Amygdala (tissue), 56 donors: ENCODE measurements at regions not wholly inside any gene's neighbourhood (a gene's known extent, or its start where the extent isn't known, plus 50 kb on each side); places are given as distances from the start of the nearest gene placed in this dataset.
A peak's percentile ranks its signal among the peaks of the same experiment; 100 is the strongest.
"Not testable (repeated sequence)": the region's sequence is repeated elsewhere in the genome, so short reads cannot be mapped to it uniquely, and the experiment has no call there.

ENCODE experiments used
- DNase-seq, 56 donors: peaks; one replicate each; lab custom pipeline; 2025; lab: John Stamatoyannopoulos, UW

GRCh38 chr7:50856806-50857205 is 74.1 kb upstream of the GRB10 start:
- no peak for DNase-seq

DNA sequence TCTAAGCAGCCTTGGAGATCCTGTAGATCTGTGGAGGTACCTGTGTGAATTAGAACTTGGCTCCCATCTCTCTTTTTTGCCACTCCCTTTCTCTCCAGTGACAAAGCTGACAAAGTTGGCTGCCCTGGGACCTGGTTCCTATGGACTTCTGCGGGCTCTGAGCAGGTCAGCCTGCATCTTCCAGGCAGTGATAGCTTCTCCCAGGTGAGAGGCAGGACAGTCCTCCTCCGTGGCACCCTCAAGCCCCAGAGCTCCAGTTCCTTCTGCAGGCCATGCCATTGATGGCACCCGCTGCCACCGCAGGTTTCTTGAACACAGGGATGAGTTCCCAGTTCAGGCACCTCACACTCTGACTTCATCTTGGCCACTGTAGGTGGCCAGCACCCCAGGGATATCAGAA is 73.5 kb upstream of the GRB10 start:
- DNase-seq = no peak

- no peak for DNase-seq
Observed at GRCh38 chr7:50855526-50855925, 72.8 kb upstream of the GRB10 start.

- no peak for DNase-seq
Observed at GRCh38 chr7:50854831-50855230, 72.1 kb upstream of the GRB10 start.

- DNase-seq = no peak
Observed at GRCh38 chr7:50854247-50854646, 71.6 kb upstream of the GRB10 start.

DNA sequence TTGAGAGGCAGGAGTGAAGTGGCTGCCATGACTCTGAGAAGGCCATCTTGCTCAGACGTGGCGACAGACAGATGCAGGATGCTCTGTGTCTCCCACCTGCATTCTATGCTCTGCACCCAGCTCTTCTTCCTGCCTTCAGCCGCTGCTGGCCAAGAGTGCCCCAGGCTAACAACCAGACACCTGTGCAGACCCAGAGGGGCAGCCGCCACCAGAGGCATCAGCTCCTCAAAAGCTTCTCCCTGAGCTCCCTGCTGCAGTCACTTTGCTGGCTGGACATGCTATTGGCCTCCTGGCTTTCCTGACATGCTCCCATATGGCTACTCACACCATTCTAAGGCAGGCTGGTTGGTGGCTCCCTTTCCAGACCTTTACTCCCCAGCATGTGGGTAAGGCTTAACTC is 70.6 kb upstream of the GRB10 start:
- no peak for DNase-seq

DNA sequence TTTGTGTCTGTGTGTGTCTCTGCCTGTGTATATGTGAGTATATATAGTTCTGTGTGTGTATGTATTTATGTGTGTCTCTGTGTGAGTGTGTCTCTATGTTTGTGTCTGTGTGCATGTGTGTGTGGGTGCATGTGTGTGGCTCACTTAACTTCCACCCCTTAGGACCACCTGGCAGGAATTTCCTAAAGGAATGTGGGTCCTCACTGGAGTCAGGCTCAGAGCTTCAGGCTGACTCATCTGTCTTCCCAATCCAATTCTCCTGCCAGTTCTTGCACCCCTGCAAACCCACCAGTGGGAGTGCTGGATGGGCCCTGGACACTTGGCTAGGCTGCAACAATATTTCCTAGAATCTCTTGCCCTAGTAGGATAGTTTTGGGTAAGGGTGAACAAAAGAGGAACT is 70.2 kb upstream of the GRB10 start:
- no peak for DNase-seq

GRCh38 chr7:50851891-50852290 is 69.2 kb upstream of the GRB10 start:
- no peak for DNase-seq

DNA sequence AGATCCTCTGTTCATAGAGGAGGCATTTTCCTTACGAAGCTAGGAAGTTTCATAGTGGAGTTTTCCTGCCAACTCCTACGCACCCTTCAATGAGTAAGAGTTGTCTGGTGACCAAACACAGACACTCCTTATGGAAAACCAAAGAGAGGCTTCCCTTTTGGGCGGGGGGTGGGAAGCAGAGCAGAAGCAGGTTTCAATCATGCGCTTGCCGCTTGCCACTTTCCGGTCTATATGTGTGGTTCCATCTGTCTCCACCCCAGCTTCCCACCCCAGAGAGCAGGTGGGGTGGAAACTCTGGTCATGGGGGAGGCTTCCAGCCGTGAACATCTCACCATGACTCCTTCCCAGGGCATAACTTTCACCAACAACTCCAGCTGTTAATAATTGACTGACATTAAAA is 68.8 kb upstream of the GRB10 start:
- peak in 2 of 56 donors; percentile 3 to 7 for DNase-seq

GRCh38 chr7:50849991-50850390 is 67.3 kb upstream of the GRB10 start:
- DNase-seq = no peak

DNA sequence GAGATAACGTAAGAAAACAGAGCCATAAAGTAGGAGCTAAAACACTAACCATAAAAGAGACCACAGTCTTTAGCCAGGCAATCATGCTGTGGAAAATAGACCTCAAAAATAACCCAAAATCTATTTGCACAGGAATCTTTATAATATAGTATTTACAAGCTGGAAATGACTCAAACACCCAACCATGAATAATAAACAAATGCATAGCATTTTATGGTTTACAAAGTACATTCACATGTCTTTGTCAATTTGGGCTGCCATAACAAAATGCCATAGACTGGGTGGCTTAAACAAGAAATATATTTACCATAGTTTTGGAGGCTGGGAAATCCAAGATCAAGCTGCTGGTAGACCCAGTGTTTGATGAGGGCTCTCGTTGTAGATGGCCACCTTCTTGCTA is 65.5 kb upstream of the GRB10 start:
- no peak for DNase-seq

- not testable (repeated sequence) for DNase-seq
Observed at GRCh38 chr7:50844861-50845260, 62.2 kb upstream of the GRB10 start.

- DNase-seq = no peak
Observed at GRCh38 chr7:50842041-50842440, 59.3 kb upstream of the GRB10 start.

- DNase-seq = no peak
Observed at GRCh38 chr7:50838675-50839377, 56.1 kb upstream of the GRB10 start.

GRCh38 chr7:50837965-50838364 is 55.3 kb upstream of the GRB10 start:
- DNase-seq = no peak

DNA sequence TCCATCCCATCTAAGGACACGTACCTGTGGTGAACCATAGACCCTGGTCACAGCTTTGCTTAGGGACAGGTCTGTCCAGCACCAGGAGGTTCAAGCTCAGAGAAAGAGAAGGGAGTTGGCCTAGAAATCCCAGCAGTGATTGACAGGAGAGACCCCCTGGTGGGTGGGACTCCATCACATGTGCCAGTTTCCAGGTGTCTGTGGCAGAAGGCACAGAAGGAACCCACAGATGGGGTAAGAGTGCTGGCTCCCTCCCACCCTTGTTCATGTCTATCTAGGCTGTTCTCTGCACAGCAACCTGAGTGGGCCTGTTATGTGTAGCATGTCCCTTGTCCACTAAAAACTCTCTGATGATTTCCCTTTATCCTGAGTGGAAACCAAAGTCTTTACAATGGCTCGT is 54.0 kb upstream of the GRB10 start:
- no peak for DNase-seq

- DNase-seq = no peak
Observed at GRCh38 chr7:50835156-50835555, 52.5 kb upstream of the GRB10 start.

DNA sequence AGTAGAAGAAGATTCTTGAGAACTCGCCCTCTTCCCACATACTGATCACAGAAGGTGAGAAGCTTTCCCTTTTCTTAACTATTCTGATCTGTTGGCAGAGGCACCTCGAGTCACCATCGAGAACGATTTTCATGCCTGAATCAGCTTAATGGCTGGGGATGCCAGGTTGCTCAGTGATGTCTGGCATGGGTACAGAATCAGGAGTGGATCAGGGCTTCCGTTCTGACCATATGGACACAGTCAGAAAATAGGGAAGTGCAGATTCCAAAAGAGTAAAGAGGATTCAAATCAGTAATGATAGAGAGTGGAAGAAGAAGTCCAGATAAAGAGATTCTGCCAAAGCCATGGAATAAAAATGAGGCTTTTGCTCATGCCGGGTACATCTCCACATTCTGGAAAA is 52.0 kb upstream of the GRB10 start:
- DNase-seq = no peak

DNA sequence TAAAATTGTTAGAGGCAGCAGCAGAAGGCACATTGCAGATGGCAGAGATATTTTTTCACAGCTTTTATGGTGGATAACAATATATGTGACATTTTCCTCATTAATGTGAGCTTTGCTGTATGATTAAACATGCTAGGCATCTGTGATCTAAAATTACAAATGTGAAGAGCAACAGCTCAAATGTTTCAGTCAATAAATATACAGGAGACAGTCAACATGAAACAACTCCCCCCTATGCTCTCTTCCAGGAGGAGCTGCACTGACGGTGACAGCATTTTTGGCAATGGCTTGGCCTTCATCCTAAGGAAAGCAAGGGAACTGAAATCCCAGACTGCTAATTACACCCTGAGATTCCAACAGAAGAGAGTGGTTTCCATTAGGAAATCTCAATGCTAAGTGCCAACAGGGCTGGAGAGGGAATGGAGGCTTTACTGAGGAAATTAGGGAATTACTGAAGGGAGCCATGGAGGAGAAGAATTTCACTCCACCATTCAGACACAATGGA is 51.4 kb upstream of the GRB10 start:
- peak in 1 of 56 donors; percentile 15 for DNase-seq

GRCh38 chr7:50832744-50833143 is 50.0 kb upstream of the GRB10 start:
- DNase-seq = no peak
